Lower leg skin (tissue), 4 donors: ENCODE measurements at regions not wholly inside any gene's neighbourhood (a gene's known extent, or its start where the extent isn't known, plus 50 kb on each side); places are given as distances from the start of the nearest gene placed in this dataset.
"Not testable (repeated sequence)": the region's sequence is repeated elsewhere in the genome, so short reads cannot be mapped to it uniquely, and the experiment has no call there.

Experiments
- DNase-seq, 2 donors: peaks; one replicate each; pipeline ENCODE4 v3.0.0-alpha.2; 2019; ENCODE audit warnings: low spot score in 2 of 2
- H3K4me3 ChIP-seq: fragments of 200-600 bp; sonication (generic); 2 replicates; pipeline ENCODE4 v1.5.1; 2017; ENCODE audit warnings: mild to moderate bottlenecking, low read depth; ENCODE audit not compliant: poor library complexity, severe bottlenecking
- CTCF ChIP-seq, 3 donors: fragments of 450-650 bp; IDR thresholded peaks; one replicate each; pipeline ENCODE4 v1.5.1; 2016; ENCODE audit warnings: antibody characterized with exemption in 3 of 3, mild to moderate bottlenecking in 3 of 3, moderate library complexity in 2 of 3
- POLR2A ChIP-seq, 2 donors: fragments of 450-650 bp; IDR thresholded peaks; one replicate each; pipeline ENCODE4 v1.6.1; 2016 to 2017; ENCODE audit warnings: antibody characterized with exemption in 2 of 2, mild to moderate bottlenecking in 1 of 2, moderate library complexity in 1 of 2
- WGBS, 2 donors: methylation state at CpG; one replicate each; pipeline ENCODE4 v1.1.5; 2018; 5-methylcytosine and 5-hydroxymethylcytosine counted together
- intact Hi-C: fragments of 100-400 bp; cut with DNase I; formaldehyde crosslinking; loops from one replicate; pipeline ENCODE4 v1.15.0; 2023; ENCODE audit warnings: low total_unique reads

DNA sequence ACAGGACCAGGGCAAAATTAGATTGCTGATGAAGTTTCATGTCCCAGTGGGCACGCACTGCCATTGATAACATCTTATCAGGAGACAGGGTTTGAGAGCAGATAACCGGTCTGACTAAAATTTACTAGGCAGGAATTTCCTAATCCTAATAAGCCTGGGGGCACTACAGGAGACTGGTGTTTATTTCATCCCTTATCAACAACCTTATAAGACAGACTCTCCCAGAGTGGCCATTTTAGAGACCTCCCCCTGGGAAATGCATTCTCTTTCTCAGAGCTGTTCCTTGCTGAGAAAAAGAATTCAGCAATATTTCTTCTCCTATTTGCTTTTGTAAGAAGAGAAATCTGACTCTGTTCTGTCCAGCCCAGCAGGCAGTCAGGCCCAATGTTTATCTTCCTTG, 423.4 kb upstream of the IMPG1 start:
- TF ChIP-seq POLR2A (IDR thresholded peaks at IDR 0.05) (no peak), CTCF (IDR thresholded peaks at IDR 0.05) (no peak)
- 80 to 94% methylated on average over 2 of the region's 2 CpGs for WGBS, 2 donors
- DNase-seq, result no peak
- no peak overlapping the region for H3K4me3 ChIP-seq
- intact Hi-C loops, result no loop called here

DNA sequence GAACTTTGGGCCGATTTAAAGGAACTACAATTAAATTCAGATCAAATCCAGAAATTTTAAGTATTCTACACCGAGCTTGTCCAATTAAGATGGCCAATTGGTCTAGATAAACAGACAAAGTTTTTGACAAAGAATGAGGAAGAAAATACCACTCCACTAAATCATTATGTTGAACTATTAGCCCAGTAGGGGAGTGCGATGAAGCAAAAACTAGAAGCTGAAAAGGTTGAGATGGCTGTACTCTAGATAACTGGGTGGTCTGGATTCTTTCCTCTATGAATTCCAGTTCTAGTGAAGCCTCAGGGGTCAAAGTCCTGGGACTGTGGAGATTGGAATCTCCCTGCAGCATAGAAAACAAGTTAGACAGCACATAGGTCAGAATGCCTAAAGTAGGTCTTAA, 418.9 kb upstream of the IMPG1 start:
- intact Hi-C loops, DNase-seq, H3K4me3 ChIP-seq: not testable (repeated sequence)
- WGBS, 2 donors, result 79 to 85% methylated on average over 3 of the region's 3 CpGs

DNA sequence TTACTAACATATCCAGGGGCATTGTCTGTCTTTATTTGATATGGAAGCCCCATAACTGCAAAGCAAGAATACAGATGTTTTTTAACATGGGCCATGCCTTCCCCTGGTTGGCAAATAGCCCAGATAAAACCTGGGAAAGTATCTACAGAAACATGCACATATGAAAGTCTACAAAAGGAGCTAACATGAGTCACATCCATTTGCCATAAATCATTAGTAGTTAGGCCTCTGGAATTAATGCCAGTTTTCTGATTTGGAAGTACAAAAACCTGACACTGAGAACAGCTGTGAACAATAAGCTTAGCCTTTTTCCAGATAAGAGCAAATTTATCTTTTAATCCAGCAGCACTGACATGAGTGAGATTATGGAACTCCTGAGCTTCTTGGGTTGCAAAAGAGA, 418.0 kb upstream of the IMPG1 start:
- TF ChIP-seq CTCF (IDR thresholded peaks at IDR 0.05) (no peak), POLR2A (IDR thresholded peaks at IDR 0.05) (no peak)
- no peak overlapping the region for H3K4me3 ChIP-seq
- no peak for DNase-seq
- intact Hi-C loops, result no loop called here

- 49 to 52% methylated on average over 3 of the region's 3 CpGs for WGBS, 2 donors
- no peak overlapping the region for H3K4me3 ChIP-seq
- no peak for DNase-seq
- no peak for TF ChIP-seq POLR2A (IDR thresholded peaks at IDR 0.05)
- intact Hi-C loops, result no loop called here
These were observed 408.6 kb upstream of the IMPG1 start for GRCh38 chr6:76481101-76481500.

DNA sequence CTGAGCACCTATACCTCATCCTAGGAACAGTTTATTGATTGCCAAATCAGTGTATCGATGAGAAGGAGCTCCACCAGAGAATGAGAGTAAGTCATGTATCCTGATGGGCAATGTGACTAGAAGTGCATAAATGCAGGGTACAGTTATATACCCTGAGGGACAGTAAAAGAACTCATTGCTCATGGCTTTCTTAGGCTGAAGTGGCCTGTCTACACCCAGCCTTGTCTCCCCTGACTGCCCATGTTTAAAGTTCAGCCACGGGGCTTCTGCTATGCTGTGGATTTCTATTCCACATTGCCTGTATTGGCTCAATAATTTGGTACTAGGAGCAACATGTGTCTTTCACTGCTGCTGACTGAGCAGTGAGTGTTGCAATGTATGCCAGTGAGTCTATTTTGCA, 400.4 kb upstream of the IMPG1 start:
- intact Hi-C loops, result no loop called here
- no peak for DNase-seq
- no peak overlapping the region for H3K4me3 ChIP-seq
- 71 to 86% methylated on average over 2 of the region's 2 CpGs for WGBS, 2 donors
- TF ChIP-seq CTCF (IDR thresholded peaks at IDR 0.05), result no peak
- TF ChIP-seq POLR2A (IDR thresholded peaks at IDR 0.05), result no peak

DNA sequence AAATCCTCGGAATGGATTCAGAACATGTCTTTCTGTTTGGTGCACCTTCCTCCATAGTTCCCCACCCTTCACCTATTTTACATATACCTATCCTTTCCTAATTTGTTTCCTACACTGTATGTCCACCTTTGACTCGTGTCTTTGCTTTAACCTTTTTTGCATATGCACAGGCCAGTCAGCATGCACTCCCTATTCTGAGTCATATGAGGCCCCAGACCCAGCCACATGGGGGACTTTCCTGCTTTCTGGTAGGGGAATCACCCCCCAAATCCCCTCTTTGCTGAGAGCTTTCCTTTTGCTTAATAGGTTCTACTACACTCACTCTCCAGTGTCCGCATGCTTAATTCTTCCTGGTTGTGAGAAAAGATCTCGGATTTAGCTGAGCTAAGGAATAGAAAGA, 393.8 kb upstream of the IMPG1 start:
- DNase-seq, result no peak
- intact Hi-C loops, result no loop called here
- WGBS, 2 donors, result 83 to 87% methylated on average over 4 of the region's 4 CpGs
- TF ChIP-seq CTCF (IDR thresholded peaks at IDR 0.05) (no peak), POLR2A (IDR thresholded peaks at IDR 0.05) (no peak)
- no peak overlapping the region for H3K4me3 ChIP-seq

DNA sequence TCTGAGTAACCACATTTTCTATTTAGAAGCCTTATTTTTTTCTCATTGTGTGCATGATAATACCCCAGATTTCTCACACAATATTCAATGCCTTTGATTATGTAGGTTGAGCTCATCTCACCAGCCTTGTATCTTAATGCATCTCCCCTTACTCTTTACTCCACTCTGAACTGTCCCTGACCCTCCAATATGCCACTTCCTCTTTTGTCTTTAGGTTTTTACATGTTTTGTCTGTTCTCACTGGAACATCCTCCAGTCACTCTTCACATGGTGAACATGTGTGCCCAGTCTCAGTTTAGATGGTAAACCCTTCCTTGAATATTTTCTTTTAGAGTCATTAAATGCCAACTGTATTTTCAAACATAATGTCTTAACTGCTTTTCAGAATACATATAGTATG, 392.9 kb upstream of the IMPG1 start:
- no peak for DNase-seq
- intact Hi-C loops, result no loop called here
- H3K4me3 ChIP-seq, result no peak overlapping the region
- no peak for TF ChIP-seq CTCF (IDR thresholded peaks at IDR 0.05)
- TF ChIP-seq POLR2A (IDR thresholded peaks at IDR 0.05), result no peak
